Stimulated activated memory B cell treated with anti-CD40 and anti-IgM and Interleukin-4, amounts not matched to agents 10 μg/mL and 1 μg/mL and 100 μg/mL, for 72 hours (primary cell): ENCODE measurements at regions not wholly inside any gene's neighbourhood (a gene's known extent, or its start where the extent isn't known, plus 50 kb on each side); places are given as distances from the start of the nearest gene placed in this dataset.

Experiments
- ATAC-seq: fragments of 150-1000 bp; cut with Tn5 transposase; 2 replicates; pipeline ENCODE4 v1.10.0; 2021
- H3K27ac Mint-ChIP-seq: one replicate; pipeline ENCODE4 v1.8.0; 2022; ENCODE audit warnings: mild to moderate bottlenecking, mixed read lengths
- H3K27me3 Mint-ChIP-seq: one replicate; pipeline ENCODE4 v1.8.0; 2022; ENCODE audit warnings: mixed read lengths
- H3K36me3 Mint-ChIP-seq: one replicate; pipeline ENCODE4 v1.8.0; 2022; ENCODE audit warnings: mixed read lengths
- H3K4me1 Mint-ChIP-seq: one replicate; pipeline ENCODE4 v1.8.0; 2022; ENCODE audit warnings: mixed read lengths
- H3K4me3 Mint-ChIP-seq: one replicate; pipeline ENCODE4 v1.8.0; 2022; ENCODE audit warnings: mild to moderate bottlenecking, moderate library complexity, mixed read lengths
- H3K9me3 Mint-ChIP-seq: one replicate; pipeline ENCODE4 v1.8.0; 2022; ENCODE audit warnings: mixed read lengths

- Mint-ChIP-seq H3K9me3 (no peaks in the 10 kb centered on the region), H3K4me1 (no peaks in the 10 kb centered on the region), H3K36me3 (no peaks in the 10 kb centered on the region), H3K27me3 (no peaks in the 10 kb centered on the region), H3K27ac (no peak overlapping the region), H3K4me3 (no peak overlapping the region)
- ATAC-seq = no peak
These were observed 501.5 kb upstream of the THBS1 start for GRCh38 chr15:39079296-39079847.

- Mint-ChIP-seq H3K36me3 (no peaks in the 10 kb centered on the region), H3K9me3 (no peaks in the 10 kb centered on the region), H3K27me3 (no peaks in the 10 kb centered on the region), H3K4me1 (no peaks in the 10 kb centered on the region), H3K4me3 (no peak overlapping the region), H3K27ac (no peak overlapping the region)
- ATAC-seq = no peak
These were observed 497.7 kb upstream of the THBS1 start for GRCh38 chr15:39083213-39083612.

- Mint-ChIP-seq H3K4me1 (no peaks in the 10 kb centered on the region), H3K9me3 (no peaks in the 10 kb centered on the region), H3K4me3 (no peak overlapping the region), H3K36me3 (no peaks in the 10 kb centered on the region), H3K27me3 (no peaks in the 10 kb centered on the region), H3K27ac (no peak overlapping the region)
- ATAC-seq = no peak
These were observed 496.0 kb upstream of the THBS1 start for GRCh38 chr15:39084674-39085530.

- Mint-ChIP-seq H3K9me3 (no peaks in the 10 kb centered on the region), H3K4me3 (no peak overlapping the region), H3K36me3 (no peaks in the 10 kb centered on the region), H3K27ac (no peak overlapping the region), H3K4me1 (no peaks in the 10 kb centered on the region), H3K27me3 (no peaks in the 10 kb centered on the region)
- ATAC-seq = no peak
These were observed 494.2 kb upstream of the THBS1 start for GRCh38 chr15:39086641-39087040.

- H3K36me3 Mint-ChIP-seq = no peaks in the 10 kb centered on the region
- no peak for ATAC-seq
- no peak overlapping the region for H3K27ac Mint-ChIP-seq
- H3K9me3 Mint-ChIP-seq = no peaks in the 10 kb centered on the region
- no peak overlapping the region for H3K4me3 Mint-ChIP-seq
- no peaks in the 10 kb centered on the region for H3K4me1 Mint-ChIP-seq
- H3K27me3 Mint-ChIP-seq = no peaks in the 10 kb centered on the region
These were observed 492.7 kb upstream of the THBS1 start for GRCh38 chr15:39088156-39088555.

GRCh38 chr15:39092354-39092753 lies 488.5 kb upstream of the THBS1 start:
- H3K27me3 Mint-ChIP-seq = no peaks in the 10 kb centered on the region
- H3K27ac Mint-ChIP-seq = no peak overlapping the region
- no peaks in the 10 kb centered on the region for H3K36me3 Mint-ChIP-seq
- H3K4me1 Mint-ChIP-seq = no peaks in the 10 kb centered on the region
- H3K4me3 Mint-ChIP-seq = no peak overlapping the region
- ATAC-seq = no peak
- no peaks in the 10 kb centered on the region for H3K9me3 Mint-ChIP-seq

GRCh38 chr15:39092761-39093160 lies 488.1 kb upstream of the THBS1 start:
- Mint-ChIP-seq H3K36me3 (no peaks in the 10 kb centered on the region), H3K27me3 (no peaks in the 10 kb centered on the region), H3K27ac (no peak overlapping the region), H3K9me3 (no peaks in the 10 kb centered on the region), H3K4me3 (no peak overlapping the region), H3K4me1 (no peaks in the 10 kb centered on the region)
- no peak for ATAC-seq

GRCh38 chr15:39094116-39094515 lies 486.8 kb upstream of the THBS1 start:
- Mint-ChIP-seq H3K4me1 (no peaks in the 10 kb centered on the region), H3K36me3 (no peaks in the 10 kb centered on the region), H3K4me3 (no peak overlapping the region), H3K9me3 (no peaks in the 10 kb centered on the region), H3K27me3 (no peaks in the 10 kb centered on the region), H3K27ac (no peak overlapping the region)
- ATAC-seq = no peak

GRCh38 chr15:39095218-39095879 lies 485.5 kb upstream of the THBS1 start:
- Mint-ChIP-seq H3K4me1 (no peaks in the 10 kb centered on the region), H3K9me3 (no peaks in the 10 kb centered on the region), H3K4me3 (no peak overlapping the region), H3K27me3 (no peaks in the 10 kb centered on the region), H3K36me3 (no peaks in the 10 kb centered on the region), H3K27ac (no peak overlapping the region)
- ATAC-seq = no peak

GRCh38 chr15:39096608-39097205 lies 484.2 kb upstream of the THBS1 start:
- Mint-ChIP-seq H3K27ac (no peak overlapping the region), H3K9me3 (no peaks in the 10 kb centered on the region), H3K4me3 (no peak overlapping the region), H3K4me1 (no peaks in the 10 kb centered on the region), H3K27me3 (no peaks in the 10 kb centered on the region), H3K36me3 (no peaks in the 10 kb centered on the region)
- ATAC-seq = no peak

- Mint-ChIP-seq H3K9me3 (peaks cover 6% of the 10 kb centered on the region), H3K27me3 (no peaks in the 10 kb centered on the region), H3K4me1 (no peaks in the 10 kb centered on the region), H3K36me3 (no peaks in the 10 kb centered on the region), H3K4me3 (no peak overlapping the region), H3K27ac (no peak overlapping the region)
- ATAC-seq = no peak
These were observed 481.4 kb upstream of the THBS1 start for GRCh38 chr15:39099524-39099923.

- no peaks in the 10 kb centered on the region for H3K27me3 Mint-ChIP-seq
- H3K4me3 Mint-ChIP-seq = no peak overlapping the region
- no peak overlapping the region for H3K27ac Mint-ChIP-seq
- H3K9me3 Mint-ChIP-seq = peaks cover 6% of the 10 kb centered on the region
- ATAC-seq = no peak
- no peaks in the 10 kb centered on the region for H3K36me3 Mint-ChIP-seq
- H3K4me1 Mint-ChIP-seq = no peaks in the 10 kb centered on the region
These were observed 480.7 kb upstream of the THBS1 start for GRCh38 chr15:39100106-39100660.

GRCh38 chr15:39102431-39102830 lies 478.4 kb upstream of the THBS1 start:
- H3K27ac Mint-ChIP-seq = no peak overlapping the region
- no peaks in the 10 kb centered on the region for H3K27me3 Mint-ChIP-seq
- no peak for ATAC-seq
- H3K4me1 Mint-ChIP-seq = no peaks in the 10 kb centered on the region
- peaks cover 6% of the 10 kb centered on the region for H3K9me3 Mint-ChIP-seq
- no peak overlapping the region for H3K4me3 Mint-ChIP-seq
- H3K36me3 Mint-ChIP-seq = no peaks in the 10 kb centered on the region

GRCh38 chr15:39106950-39107349 lies 473.9 kb upstream of the THBS1 start:
- no peak for ATAC-seq
- Mint-ChIP-seq H3K4me3 (no peak overlapping the region), H3K4me1 (no peaks in the 10 kb centered on the region), H3K27me3 (no peaks in the 10 kb centered on the region), H3K27ac (no peak overlapping the region), H3K9me3 (peaks cover 6% of the 10 kb centered on the region), H3K36me3 (no peaks in the 10 kb centered on the region)

GRCh38 chr15:39108021-39108420 lies 472.9 kb upstream of the THBS1 start:
- peaks cover under 1% of the 10 kb centered on the region for H3K27me3 Mint-ChIP-seq
- no peak overlapping the region for H3K4me3 Mint-ChIP-seq
- ATAC-seq = no peak
- H3K9me3 Mint-ChIP-seq = peaks cover 2% of the 10 kb centered on the region
- no peak overlapping the region for H3K27ac Mint-ChIP-seq
- no peaks in the 10 kb centered on the region for H3K4me1 Mint-ChIP-seq
- no peaks in the 10 kb centered on the region for H3K36me3 Mint-ChIP-seq
